EL (cell line): ENCODE measurements at regions not wholly inside any gene's neighbourhood (a gene's known extent, or its start where the extent isn't known, plus 50 kb on each side); places are given as distances from the start of the nearest gene placed in this dataset.
A peak's percentile ranks its signal among the peaks of the same experiment; 100 is the strongest.

Source experiments
- DNase-seq: peaks from one replicate; pipeline ENCODE4 v3.0.0-alpha.2; 2016

GRCh38 chr6:148265054-148265453, 77.6 kb upstream of the SASH1 start:
- DNase-seq, result no peak

- no peak for DNase-seq
Observed at GRCh38 chr6:148269386-148269785, 73.3 kb upstream of the SASH1 start.

GRCh38 chr6:148271711-148272439, 70.8 kb upstream of the SASH1 start:
- DNase-seq, result peak; percentile 94

GRCh38 chr6:148272597-148272996, 70.0 kb upstream of the SASH1 start:
- no peak for DNase-seq

DNA sequence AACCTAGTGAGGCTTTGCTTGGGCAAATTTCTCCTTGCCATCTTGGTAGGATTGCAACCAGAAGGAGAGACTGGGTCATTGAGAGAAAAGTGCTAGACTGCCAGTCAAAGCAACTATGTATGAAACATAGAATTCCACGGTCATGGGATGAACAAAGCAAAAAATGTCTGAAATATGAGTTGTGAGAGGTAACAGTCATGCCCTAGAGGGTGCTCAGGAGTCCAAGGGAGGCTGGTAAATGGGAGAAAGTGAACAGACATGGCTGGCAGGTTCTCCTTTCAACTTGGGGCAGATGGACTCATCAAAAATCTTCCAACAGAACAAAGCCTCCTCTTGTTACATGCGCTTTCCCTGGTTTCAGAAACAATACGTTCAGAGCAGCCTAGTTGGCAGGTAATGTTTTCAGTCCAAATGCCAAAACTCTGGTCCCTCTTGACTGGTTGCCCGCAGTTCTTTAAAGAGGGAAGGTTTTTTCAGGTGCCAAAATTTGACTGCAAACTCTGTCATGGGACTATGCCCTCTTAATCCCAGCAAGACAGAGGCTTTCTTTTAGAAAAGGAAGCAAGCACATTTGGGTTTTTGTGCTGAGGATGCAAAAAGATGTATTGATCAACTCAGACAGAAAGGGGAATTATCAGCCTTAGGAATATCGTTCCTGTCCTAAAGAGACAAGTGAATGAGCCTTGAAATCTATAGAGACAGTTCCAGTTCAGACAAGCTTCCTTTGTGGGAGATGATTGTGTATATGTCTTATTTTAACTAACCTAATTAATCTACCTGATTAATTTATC, 68.5 kb upstream of the SASH1 start:
- DNase-seq, result peak; percentile 31

DNA sequence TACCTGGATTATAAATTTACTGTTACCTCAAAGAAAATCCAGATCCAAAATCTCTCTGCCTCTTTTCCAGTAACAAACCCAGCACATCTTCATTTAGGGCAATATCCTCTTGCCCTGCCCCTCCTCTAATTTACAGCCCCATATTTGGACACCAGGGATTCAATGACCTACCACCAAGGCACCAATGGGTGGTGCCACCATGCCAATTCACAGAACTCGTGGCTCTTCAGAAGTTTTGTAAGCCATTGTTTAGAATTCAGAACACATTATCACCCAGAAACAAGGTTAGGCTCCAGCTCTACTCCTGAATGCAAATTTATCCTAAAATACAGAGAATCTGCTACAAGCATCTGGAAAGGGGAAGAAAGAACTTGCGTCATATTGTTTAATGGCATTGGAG, 67.8 kb upstream of the SASH1 start:
- no peak for DNase-seq

DNA sequence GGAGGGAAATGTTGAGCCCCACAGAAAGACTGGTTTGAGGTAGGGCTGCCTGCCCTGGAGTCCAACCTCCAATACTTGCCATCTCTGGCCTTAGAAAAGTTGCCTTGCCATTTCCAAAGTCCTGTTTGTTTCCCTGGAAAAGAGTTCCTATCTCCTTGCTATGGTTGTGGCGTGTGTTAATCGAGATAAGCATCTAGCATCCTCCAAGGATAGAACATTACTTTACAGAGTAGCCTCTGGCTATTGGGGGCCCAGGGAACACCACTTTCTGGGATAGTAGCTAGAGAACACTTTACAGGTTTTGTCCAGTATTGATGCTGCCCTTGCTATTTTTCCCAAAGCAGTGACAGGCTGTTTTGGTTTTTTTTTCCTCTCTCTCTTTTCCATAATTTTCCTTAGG, 57.4 kb upstream of the SASH1 start:
- DNase-seq, result no peak

DNA sequence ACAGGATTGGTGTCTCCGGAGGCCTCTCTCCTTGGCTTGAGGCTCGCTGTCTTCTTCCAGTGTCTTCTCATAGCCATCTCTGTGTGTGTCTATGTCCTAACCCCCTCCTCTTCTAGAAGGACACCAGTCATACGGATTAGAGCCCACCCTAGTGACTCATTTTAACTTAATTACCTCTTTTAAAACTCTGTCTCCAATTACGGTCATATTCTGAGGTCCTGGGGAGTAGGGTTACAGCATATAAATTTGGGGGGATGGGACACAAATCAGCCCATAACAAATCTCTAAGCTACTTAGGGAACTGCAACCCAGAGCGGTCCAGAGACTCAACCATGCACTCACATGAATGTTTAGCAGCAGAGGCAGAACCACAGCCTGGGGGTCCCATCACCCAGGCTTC, 56.1 kb upstream of the SASH1 start:
- no peak for DNase-seq

- DNase-seq, result no peak
Observed at GRCh38 chr6:148287623-148288333, 54.9 kb upstream of the SASH1 start.

DNA sequence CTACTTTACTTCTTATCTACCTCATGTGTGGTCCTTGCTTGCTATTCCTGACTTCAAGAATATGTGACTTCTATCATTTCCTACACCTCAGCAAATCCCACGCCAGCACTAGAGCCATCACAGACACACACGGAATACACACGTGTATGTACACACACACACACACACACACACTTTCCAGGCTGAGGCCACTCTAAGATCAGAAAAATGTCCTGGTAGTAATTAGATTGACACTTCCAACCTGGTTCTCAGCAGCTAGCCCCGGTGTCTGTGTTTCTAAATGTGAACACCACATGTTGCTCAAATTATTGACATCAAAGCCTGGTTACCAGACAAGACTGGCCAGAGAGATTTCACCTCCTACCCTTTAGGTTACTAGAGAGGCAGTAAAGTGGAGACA, 54.1 kb upstream of the SASH1 start:
- DNase-seq, result no peak

- no peak for DNase-seq
Observed at GRCh38 chr6:148289153-148289552, 53.5 kb upstream of the SASH1 start.

DNA sequence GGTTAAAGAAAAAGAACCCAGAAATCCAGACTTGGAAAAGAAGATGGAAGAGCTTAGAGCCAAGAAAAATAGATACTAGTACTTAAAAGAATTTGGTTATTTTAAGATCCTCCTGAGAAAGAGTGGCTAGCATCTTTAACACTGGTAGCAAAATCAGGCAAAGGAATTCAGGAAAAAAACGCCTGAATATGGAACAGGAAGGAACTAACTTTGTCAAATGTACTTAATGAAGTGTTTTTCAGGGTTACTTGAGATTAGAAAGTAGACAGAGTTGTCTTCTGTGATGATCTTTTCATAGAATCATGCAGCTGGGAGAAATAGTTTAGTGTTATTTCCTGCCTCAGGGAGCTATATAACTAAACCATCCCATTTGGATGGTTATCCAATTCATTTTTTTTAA, 50.8 kb upstream of the SASH1 start:
- no peak for DNase-seq
